Heart right ventricle (tissue), 16 donors: ENCODE measurements at regions not wholly inside any gene's neighbourhood (a gene's known extent, or its start where the extent isn't known, plus 50 kb on each side); places are given as distances from the start of the nearest gene placed in this dataset.

Source experiments
- ATAC-seq, 8 donors: fragments of 200-7000 bp; cut with Tn5 transposase; one replicate each; pipeline ENCODE4 v1.9.1; 2020; ENCODE audit warnings: mild to moderate bottlenecking in 8 of 8, moderate library complexity in 8 of 8, moderate number of reproducible peaks in 1 of 8
- DNase-seq, 2 donors: peaks; one replicate each; pipeline ENCODE4 v3.0.0-alpha.2; 2020
- H3K27ac ChIP-seq, 10 donors: fragments of 200-600 bp; sonication (generic) in 2 of 10; one replicate each; pipeline versions ENCODE4 v1.5.0 to v1.8.0; 2020 to 2022; ENCODE audit warnings: mild to moderate bottlenecking in 3 of 10
- H3K27me3 ChIP-seq, 7 donors: fragments of 200-600 bp; one replicate each; pipeline ENCODE4 v1.8.0; 2021 to 2022; ENCODE audit warnings: mild to moderate bottlenecking in 2 of 7
- H3K36me3 ChIP-seq, 9 donors: fragments of 200-600 bp; sonication (generic) in 1 of 9; one replicate each; pipeline versions ENCODE4 v1.5.0 to v1.8.0; 2020 to 2022; ENCODE audit warnings: mild to moderate bottlenecking in 2 of 9
- H3K4me1 ChIP-seq, 9 donors: fragments of 200-600 bp; sonication (generic) in 1 of 9; one replicate each; pipeline versions ENCODE4 v1.5.0 to v1.8.0; 2020 to 2022; ENCODE audit warnings: mild to moderate bottlenecking in 4 of 9
- H3K4me3 ChIP-seq, 10 donors: fragments of 200-600 bp; sonication (generic) in 2 of 10; one replicate each; pipeline versions ENCODE4 v1.5.0 to v1.8.0; 2020 to 2022; ENCODE audit warnings: mild to moderate bottlenecking in 7 of 10, moderate library complexity in 2 of 10
- H3K9me3 ChIP-seq, 11 donors: fragments of 200-600 bp in 10 of 11; sonication (generic) in 2 of 11; one replicate each; pipeline versions ENCODE4 v1.5.0 to v1.8.0; 2013 to 2022; ENCODE audit warnings: mild to moderate bottlenecking in 2 of 11, control low read depth in 1 of 11, moderate library complexity in 1 of 11
- CTCF ChIP-seq, 9 donors: fragments of 200-600 bp; sonication (generic) in 2 of 9; IDR thresholded peaks; one replicate each; pipeline versions ENCODE4 v1.5.0 to v1.8.0; 2021 to 2022; ENCODE audit warnings: antibody characterized with exemption in 9 of 9, mild to moderate bottlenecking in 5 of 9, moderate library complexity in 1 of 9
- WGBS, 2 donors: extraction: QIAGEN DNeasy Blood & Tissue Kit; methylation state at CpG; one replicate each; pipeline ENCODE4 v1.1.7; 2013; ENCODE audit warnings: inconsistent platforms in 1 of 2; 5-methylcytosine and 5-hydroxymethylcytosine counted together
- intact Hi-C, 10 donors: fragments of 100-400 bp; cut with DNase I; formaldehyde crosslinking; loops; one replicate each; pipeline versions ENCODE4 v1.11.1 to v1.14.2; 2022
- donor health status: Arrhythmogenic right ventricular cardiomyopathy.
- donor health status: ischemic (EF 13 %, LVEDD 7.1; RV severe dilation, severe dysfunction).
- donor health status: healthy with polysubstance abuse.
- donor health status: DM: no; HTN: yes; CAD: no.
- donor health status: DM: no; HTN: no; CAD: no.
- donor health status: ischemic (EF 25% LVEDD 6.9; RV normal size, moderate dysfunction).
- donor health status: ischemic (EF 25% LVEDD 5.7; RV mildly dilated, moderate dysfunction).
- donor health status: healthy.
- donor health status: DM: yes; HTN: yes; CAD: no.
- donor health status: Ischemic cardiomyopathy.
- donor health status: ischemic (EF 35%, LVEDD 5.7; RV mildly dilated, moderate dysfunction).
- donor health status: nonischemic (EF 11% LVEDD 7.7; RV severe dilation, severe dysfunction).
- donor health status: DM: yes; HTN: yes; CAD: no.
- donor health status: PGD.
- donor health status: ischemic (EF 29% LVEDD 5.4; RV normal size, mild dysfunction).
- donor health status: nonischemic (EF 23%, LVEDD 6.1; RV moderate dilation, normal function).

GRCh38 chr20:55253781-55254180 is 751.5 kb downstream of the CBLN4 start:
- no peaks in the 10 kb centered on the region for H3K27me3 ChIP-seq
- DNase-seq (peak in 1 of 2 donors; percentile 13), ATAC-seq (peak; percentile 94 to 99 (median 96))
- peaks cover 11 to 39% (median 21%) of the 10 kb centered on the region in 9 donors for H3K4me1 ChIP-seq
- H3K27ac ChIP-seq, result peak overlapping the region in 9 of 10 donors; percentile 46 to 78 (median 72)
- H3K36me3 ChIP-seq, result no peaks in the 10 kb centered on the region
- TF ChIP-seq CTCF (IDR thresholded peaks at IDR 0.05), result no peak
- intact Hi-C loops, result loop anchor here in 1 of 10 donors (10.0 kb wide), 1 partner anchor 79 kb away; no protein-coding TSS in a partner anchor
- H3K9me3 ChIP-seq, result peaks cover 0 to 3% (median 0%) of the 10 kb centered on the region in 11 donors
- H3K4me3 ChIP-seq, result no peak overlapping the region
- 3 to 22% methylated on average over 1 of the region's 1 CpG for WGBS, 2 donors

GRCh38 chr20:55252521-55252920 is 752.8 kb downstream of the CBLN4 start:
- no peaks in the 10 kb centered on the region for H3K36me3 ChIP-seq
- no peak for DNase-seq
- no peak overlapping the region for H3K4me3 ChIP-seq
- peak in 5 of 8 donors; percentile 34 to 56 (median 49) for ATAC-seq
- peaks cover 11 to 39% (median 21%) of the 10 kb centered on the region in 9 donors for H3K4me1 ChIP-seq
- intact Hi-C loops, result loop anchor here in 1 of 10 donors (10.0 kb wide), 1 partner anchor 78 kb away; no protein-coding TSS in a partner anchor
- H3K27me3 ChIP-seq, result no peaks in the 10 kb centered on the region
- H3K9me3 ChIP-seq, result peaks cover 0 to 7% (median 0%) of the 10 kb centered on the region in 11 donors
- H3K27ac ChIP-seq, result peak overlapping the region in 9 of 10 donors; percentile 50 to 78 (median 72)
- WGBS, 2 donors, result 27 to 34% methylated on average over 5 of the region's 5 CpGs
- TF ChIP-seq CTCF (IDR thresholded peaks at IDR 0.05), result no peak

- Histone ChIP-seq H3K4me1 (peaks cover 11 to 39% (median 21%) of the 10 kb centered on the region in 9 donors), H3K36me3 (no peaks in the 10 kb centered on the region), H3K9me3 (peaks cover 0 to 7% (median 0%) of the 10 kb centered on the region in 11 donors), H3K27ac (no peak overlapping the region), H3K27me3 (no peaks in the 10 kb centered on the region), H3K4me3 (no peak overlapping the region)
- ATAC-seq (no peak), DNase-seq (no peak)
- intact Hi-C loops, result loop anchor here in 1 of 10 donors (10.0 kb wide), 1 partner anchor 76 kb away; no protein-coding TSS in a partner anchor
- 96 to 97% methylated on average over 22 of the region's 22 CpGs for whole genome bisulfite sequencing, 2 donors
- no peak for TF ChIP-seq CTCF (IDR thresholded peaks at IDR 0.05)
These were observed 754.1 kb downstream of the CBLN4 start for GRCh38 chr20:55251170-55251569.

- ATAC-seq, result peak in 6 of 8 donors; percentile 39 to 82 (median 67)
- H3K4me3 ChIP-seq, result no peak overlapping the region
- DNase-seq, result peak in 1 of 2 donors; percentile 27
- no peaks in the 10 kb centered on the region for H3K4me1 ChIP-seq
- H3K9me3 ChIP-seq, result peaks cover 0 to 7% (median 0%) of the 10 kb centered on the region in 11 donors
- no peaks in the 10 kb centered on the region for H3K27me3 ChIP-seq
- H3K36me3 ChIP-seq, result no peaks in the 10 kb centered on the region
- peak overlapping the region in 3 of 10 donors; percentile 16 to 53 (median 32) for H3K27ac ChIP-seq
- TF ChIP-seq CTCF (IDR thresholded peaks at IDR 0.05), result no peak
- intact Hi-C loops, result no loop called here
These were observed 762.5 kb downstream of the CBLN4 start for GRCh38 chr20:55242853-55243252.
